ENCODE measurements at regions not wholly inside any gene's neighbourhood (a gene's known extent, or its start where the extent isn't known, plus 50 kb on each side); places are given as distances from the start of the nearest gene placed in this dataset.

DNA sequence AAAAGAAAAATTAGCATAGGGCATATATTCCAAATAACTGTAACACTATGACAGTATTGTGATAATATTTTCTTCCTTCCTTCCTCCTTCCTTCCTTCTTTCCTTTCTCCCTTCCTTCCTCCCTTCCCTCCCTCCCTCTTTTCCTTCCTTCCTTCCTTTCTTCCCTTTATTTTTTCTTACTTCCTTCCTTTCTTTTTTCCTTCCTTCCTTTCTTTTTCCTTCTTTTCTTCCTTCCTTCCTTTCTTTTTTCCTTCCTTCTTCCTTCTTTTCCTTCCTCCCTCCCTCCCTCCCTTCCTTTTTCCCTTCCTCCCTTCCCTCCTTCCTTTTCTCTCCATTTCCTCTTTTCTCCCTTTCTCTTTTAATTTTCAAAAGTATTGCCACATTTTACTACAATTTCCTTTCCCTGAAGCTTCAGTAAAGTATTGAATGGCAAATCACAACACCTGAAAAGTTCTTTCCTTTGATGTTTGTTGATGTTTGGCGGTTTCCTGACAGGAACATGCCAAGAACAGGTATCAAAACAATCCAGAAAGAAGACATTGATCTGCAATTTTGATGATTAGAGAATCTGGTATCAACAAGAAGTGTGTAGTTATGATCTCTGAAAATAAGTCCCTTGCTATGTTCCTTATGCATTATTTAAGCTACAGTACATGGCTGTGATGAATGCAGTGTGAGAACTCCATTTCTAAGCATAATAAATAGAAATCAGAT lies 253.1 kb upstream of the EDIL3 start (continued):
- TF ChIP-seq ELF1 (IDR thresholded peaks at IDR 0.05; ENCODE audit: borderline replicate concordance, low read depth) (no peak), CEBPB (IDR thresholded peaks at IDR 0.05; ENCODE audit: low read depth) (no peak), FOSL1 (IDR thresholded peaks at IDR 0.05; ENCODE audit: low read depth) (no peak), REST (IDR thresholded peaks at IDR 0.05; ENCODE audit: low read depth) (no peak), MAX (IDR thresholded peaks at IDR 0.05) (no peak), ZFX (IDR thresholded peaks at IDR 0.05) (no peak), POLR2AphosphoS5 (IDR thresholded peaks at IDR 0.05; ENCODE audit: low read depth, low read length) (no peak)

DNA sequence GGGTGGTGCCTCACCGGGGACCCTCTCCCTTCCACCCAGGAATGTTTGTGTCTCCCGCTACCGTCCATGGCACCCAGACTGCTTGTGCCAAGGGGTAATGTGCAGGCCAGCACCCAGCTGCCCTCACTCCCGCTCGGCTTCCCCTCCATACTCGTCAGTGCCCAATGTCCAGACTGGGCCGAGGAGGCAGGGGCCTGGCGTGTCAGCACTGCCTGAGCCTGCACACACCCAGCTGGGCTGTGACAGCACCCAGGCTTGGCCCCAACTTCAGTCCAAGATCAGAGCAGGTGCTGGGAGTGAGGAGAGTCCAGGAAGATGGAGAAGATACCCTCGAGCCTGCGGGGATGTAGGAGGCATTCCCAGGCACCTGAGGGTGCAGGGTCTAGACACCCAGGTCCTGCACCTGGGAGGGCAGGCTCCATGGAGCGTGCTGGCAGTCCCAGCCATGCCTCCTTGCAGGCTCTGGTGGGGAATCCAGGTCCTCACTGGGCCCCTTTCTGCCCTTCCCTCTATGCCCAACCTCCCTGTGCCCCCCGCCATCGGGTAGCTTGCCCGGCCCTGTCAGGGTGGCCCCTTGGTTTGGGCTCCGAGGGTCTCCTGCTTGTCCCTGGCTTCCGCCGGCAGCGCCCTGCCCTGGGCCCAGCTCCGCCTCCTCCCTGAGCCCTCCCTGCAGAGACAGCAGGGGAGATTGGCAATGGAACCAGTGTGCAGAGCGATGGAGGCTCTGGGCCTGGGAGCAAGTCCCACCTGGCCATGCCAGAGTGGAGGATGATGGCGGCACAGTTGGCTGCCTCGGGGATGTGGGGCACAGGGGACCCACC lies 250.8 kb upstream of the EDIL3 start:
- no peaks in the 10 kb centered on the region for H3K27me3 ChIP-seq (ENCODE audit: insufficient read depth, low read length)
- ATAC-seq (no peak), DNase-seq (ENCODE audit: low read depth, low spot score) (no peak)
- intact Hi-C loops (cut with micrococcal nuclease) = no loop called here
- H3K9me3 ChIP-seq (ENCODE audit: control insufficient read depth in 1 of 2, insufficient read depth in 1 of 2, low read depth in 1 of 2, low read length in 2 of 2) = no peaks in the 10 kb centered on the region
- no TSS peak for BruUV-seq (replicated peaks)
- H3K27ac ChIP-seq (ENCODE audit: low read depth, low read length) = no peak overlapping the region
- no peak overlapping the region for H3K9ac ChIP-seq (ENCODE audit: low read length)
- ChIA-PET RAD21 (ENCODE audit: low non-redundant PET in 1 of 2, low total read pairs in 2 of 2, uncharacterized antibody in 2 of 2, unreplicated experiment in 2 of 2) (no interaction called here), CTCF (no interaction called here), POLR2A (no interaction called here)
- H3K36me3 ChIP-seq (ENCODE audit: control insufficient read depth in 1 of 2, insufficient read depth in 2 of 2, low read length in 2 of 2) = no peaks in the 10 kb centered on the region
- H4K20me1 ChIP-seq (ENCODE audit: insufficient read depth) = no peaks in the 10 kb centered on the region
- no peaks in the 10 kb centered on the region for H3K79me2 ChIP-seq (ENCODE audit: insufficient read depth, low read length)
- H3K4me2 ChIP-seq (ENCODE audit: low read length) = no peak overlapping the region
- no peaks in the 10 kb centered on the region for H3K9me2 ChIP-seq (ENCODE audit: insufficient read depth)
- H3K4me3 ChIP-seq (replicated peaks in 1 of 2; ENCODE audit: low read depth in 1 of 2, low read length in 2 of 2) = no peak overlapping the region
- H3K4me1 ChIP-seq (ENCODE audit: control insufficient read depth in 1 of 2, insufficient read depth in 2 of 2, low read length in 2 of 2) = peaks cover 0 to 4% of the 10 kb centered on the region in 2 experiments; a peak in 2 of 4 replicates
- H2AFZ ChIP-seq (ENCODE audit: low read depth, low read length, poor library complexity, severe bottlenecking) = no peak overlapping the region
- no peak for TF ChIP-seq CBX3 (IDR thresholded peaks at IDR 0.05; ENCODE audit: low read depth)
- TF ChIP-seq EGR1 (IDR thresholded peaks at IDR 0.05; ENCODE audit: low read depth) = no peak
- TF ChIP-seq SRF (IDR thresholded peaks at IDR 0.05; ENCODE audit: low read depth) = no peak
- TF ChIP-seq RAD21 (IDR thresholded peaks at IDR 0.05; ENCODE audit: low read depth) = no peak
- TF ChIP-seq SIN3A (IDR thresholded peaks at IDR 0.05; ENCODE audit: low read depth) = no peak
- TF ChIP-seq, protein P1, sequence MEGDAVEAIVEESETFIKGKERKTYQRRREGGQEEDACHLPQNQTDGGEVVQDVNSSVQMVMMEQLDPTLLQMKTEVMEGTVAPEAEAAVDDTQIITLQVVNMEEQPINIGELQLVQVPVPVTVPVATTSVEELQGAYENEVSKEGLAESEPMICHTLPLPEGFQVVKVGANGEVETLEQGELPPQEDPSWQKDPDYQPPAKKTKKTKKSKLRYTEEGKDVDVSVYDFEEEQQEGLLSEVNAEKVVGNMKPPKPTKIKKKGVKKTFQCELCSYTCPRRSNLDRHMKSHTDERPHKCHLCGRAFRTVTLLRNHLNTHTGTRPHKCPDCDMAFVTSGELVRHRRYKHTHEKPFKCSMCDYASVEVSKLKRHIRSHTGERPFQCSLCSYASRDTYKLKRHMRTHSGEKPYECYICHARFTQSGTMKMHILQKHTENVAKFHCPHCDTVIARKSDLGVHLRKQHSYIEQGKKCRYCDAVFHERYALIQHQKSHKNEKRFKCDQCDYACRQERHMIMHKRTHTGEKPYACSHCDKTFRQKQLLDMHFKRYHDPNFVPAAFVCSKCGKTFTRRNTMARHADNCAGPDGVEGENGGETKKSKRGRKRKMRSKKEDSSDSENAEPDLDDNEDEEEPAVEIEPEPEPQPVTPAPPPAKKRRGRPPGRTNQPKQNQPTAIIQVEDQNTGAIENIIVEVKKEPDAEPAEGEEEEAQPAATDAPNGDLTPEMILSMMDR (IDR thresholded peaks at IDR 0.05 in 2 of 3, conservative IDR thresholded peaks at IDR 0.05 in 1 of 3; ENCODE audit: borderline replicate concordance in 1 of 3, insufficient read depth in 1 of 3, low read depth in 2 of 3, low read length in 2 of 3) = no peak
- TF ChIP-seq FOSL1 (IDR thresholded peaks at IDR 0.05; ENCODE audit: low read depth) = no peak
- no peak for TF ChIP-seq ZNF274 (IDR thresholded peaks at IDR 0.05; ENCODE audit: low read depth, low read length)
- TF ChIP-seq EZH2phosphoT487 (IDR thresholded peaks at IDR 0.05; ENCODE audit: borderline replicate concordance) = no peak
- TF ChIP-seq TCF7L2 (IDR thresholded peaks at IDR 0.05; ENCODE audit: borderline replicate concordance, extremely low read depth, insufficient read depth, insufficient read length) = no peak

Measured in HCT116 (cell line).